IMR-90 (cell line): ENCODE measurements at regions not wholly inside any gene's neighbourhood (a gene's known extent, or its start where the extent isn't known, plus 50 kb on each side); places are given as distances from the start of the nearest gene placed in this dataset.

Experiments used
- ATAC-seq: fragments of 200-7000 bp; cut with Tn5 transposase; 2 replicates; pipeline ENCODE4 v1.9.1; 2020; ENCODE audit warnings: low read depth, mild to moderate bottlenecking, moderate library complexity
- BruUV-seq: library from RNA; stranded (reverse); fragments of 400-500 nt; replicated peaks from 2 replicates; lab custom pipeline; 2021; lab: Mats Ljungman, UMichigan
- CTCF ChIA-PET: fragments of 300-600 bp; formaldehyde crosslinking; extraction: SDS; loops from one replicate; lab custom pipeline; 2021; ENCODE audit warnings: antibody characterized with exemption; lab: Yijun Ruan, JAX
- POLR2A ChIA-PET: fragments of 300-600 bp; sonication (Branson Sonifier 250); formaldehyde crosslinking; loops from one replicate; lab custom pipeline; 2022; ENCODE audit warnings: antibody characterized with exemption; ENCODE audit not compliant: unreplicated experiment; lab: Charles Lee
- DNase-seq: peaks from one replicate; pipeline ENCODE4 v3.0.0; 2013
- H2AFZ ChIP-seq: replicated peaks from 2 replicates; pipeline ENCODE3; 2013; ENCODE audit warnings: low read length, mild to moderate bottlenecking; ENCODE audit not compliant: poor library complexity
- H2AK5ac ChIP-seq: 2 replicates; pipeline ENCODE4 v1.6.1; 2013; ENCODE audit warnings: low read depth, low read length, inconsistent platforms
- H2AK9ac ChIP-seq: replicated peaks from 2 replicates; pipeline ENCODE3; 2013; ENCODE audit warnings: mild to moderate bottlenecking, low read depth, low read length, moderate library complexity; ENCODE audit not compliant: poor library complexity
- H2BK120ac ChIP-seq: 2 replicates; pipeline ENCODE4 v1.6.1; 2013; ENCODE audit warnings: low read depth, low read length, inconsistent platforms
- H2BK15ac ChIP-seq: 3 replicates; pipeline ENCODE4 v1.6.1; 2013; ENCODE audit warnings: low read depth, low read length, inconsistent platforms
- H2BK20ac ChIP-seq: 2 replicates; pipeline ENCODE4 v1.6.1; 2013; ENCODE audit warnings: low read depth, mild to moderate bottlenecking, inconsistent platforms, low read length, moderate library complexity
- H2BK5ac ChIP-seq: 2 replicates; pipeline ENCODE4 v1.6.1; 2013; ENCODE audit warnings: mild to moderate bottlenecking, low read depth, low read length, inconsistent platforms; ENCODE audit not compliant: poor library complexity, severe bottlenecking
- H3K14ac ChIP-seq: replicated peaks from 2 replicates; pipeline ENCODE4 v1.6.1; 2013; ENCODE audit warnings: low read depth, low read length, inconsistent platforms
- H3K18ac ChIP-seq: 2 replicates; pipeline ENCODE4 v1.6.1; 2013; ENCODE audit warnings: low read depth, low read length, control low read depth
- H3K23ac ChIP-seq: 2 replicates; pipeline ENCODE4 v1.6.1; 2013; ENCODE audit warnings: low read depth, low read length, inconsistent platforms
- H3K27ac ChIP-seq: 2 replicates; pipeline ENCODE4 v1.5.1; 2013; ENCODE audit warnings: mild to moderate bottlenecking, control low read depth, low read length; ENCODE audit not compliant: insufficient read depth
- H3K27me3 ChIP-seq: 2 replicates; pipeline ENCODE4 v1.6.1; 2013; ENCODE audit warnings: low read length; ENCODE audit not compliant: control insufficient read depth, insufficient read depth
- H3K36me3 ChIP-seq: 2 replicates; pipeline ENCODE4 v1.6.1; 2013; ENCODE audit warnings: low read length, mixed read lengths; ENCODE audit not compliant: control insufficient read depth, insufficient read depth
- H3K4ac ChIP-seq: 2 replicates; pipeline ENCODE4 v1.6.1; 2013; ENCODE audit warnings: low read depth, low read length, inconsistent platforms
- H3K4me1 ChIP-seq: 2 replicates; pipeline ENCODE4 v1.6.1; 2013; ENCODE audit warnings: low read length, mixed read lengths; ENCODE audit not compliant: control insufficient read depth, insufficient read depth
- H3K4me2 ChIP-seq: 2 replicates; pipeline ENCODE4 v1.6.1; 2013; ENCODE audit warnings: low read depth, mild to moderate bottlenecking, control low read depth, low read length, moderate library complexity
- H3K4me3 ChIP-seq: 2 replicates; pipeline ENCODE4 v1.5.1; 2013; ENCODE audit warnings: low read depth, mild to moderate bottlenecking, control low read depth, low read length, moderate library complexity; ENCODE audit not compliant: insufficient read depth
- H3K56ac ChIP-seq: 2 replicates; pipeline ENCODE4 v1.6.1; 2013; ENCODE audit warnings: low read length, inconsistent platforms; ENCODE audit not compliant: insufficient read depth; ENCODE audit errors: extremely low read depth
- H3K79me1 ChIP-seq, 2 experiments: 2 replicates each; pipeline ENCODE4 v1.6.1; 2013; ENCODE audit warnings: low read length in 2 of 2, inconsistent platforms in 1 of 2, low read depth in 1 of 2
- H3K9ac ChIP-seq: 2 replicates; pipeline ENCODE4 v1.6.1; 2013; ENCODE audit warnings: low read depth, low read length, control low read depth
- H3K9me1 ChIP-seq: 2 replicates; pipeline ENCODE4 v1.6.1; 2013; ENCODE audit warnings: low read length, inconsistent platforms; ENCODE audit not compliant: insufficient read depth
- H3K9me3 ChIP-seq: 2 replicates; pipeline ENCODE4 v1.6.1; 2013; ENCODE audit warnings: low read length; ENCODE audit not compliant: control insufficient read depth, insufficient read depth
- H4K20me1 ChIP-seq: 2 replicates; pipeline ENCODE4 v1.6.1; 2013; ENCODE audit warnings: low read length, inconsistent platforms; ENCODE audit not compliant: insufficient read depth
- H4K5ac ChIP-seq: 2 replicates; pipeline ENCODE4 v1.6.1; 2013; ENCODE audit warnings: mild to moderate bottlenecking, low read depth, low read length, control low read depth
- H4K8ac ChIP-seq, 2 experiments: 2 replicates each; pipeline ENCODE4 v1.6.1; 2013; ENCODE audit warnings: low read depth in 2 of 2, low read length in 2 of 2, control low read depth in 1 of 2, inconsistent platforms in 1 of 2
- H4K91ac ChIP-seq: 2 replicates; pipeline ENCODE4 v1.6.1; 2013; ENCODE audit warnings: low read depth, low read length, inconsistent platforms; ENCODE audit not compliant: insufficient read depth
- BHLHE40 ChIP-seq: fragments of 150-350 bp; IDR thresholded peaks from 2 replicates; pipeline ENCODE4 v1.6.1; 2016; ENCODE audit warnings: mild to moderate bottlenecking, low read depth, low read length
- CEBPB ChIP-seq: IDR thresholded peaks from 2 replicates; pipeline ENCODE4 v1.6.1; 2012; ENCODE audit warnings: low read depth, low read length, improper control_type of control experiment
- FOS ChIP-seq: fragments of 150-350 bp; IDR thresholded peaks from 2 replicates; pipeline ENCODE4 v1.6.1; 2016; ENCODE audit warnings: low read depth, low read length
- MAFK ChIP-seq: IDR thresholded peaks from 2 replicates; pipeline ENCODE4 v1.6.1; 2012; ENCODE audit warnings: low read depth, low read length, improper control_type of control experiment
- MAZ ChIP-seq: IDR thresholded peaks from 2 replicates; pipeline ENCODE4 v1.6.1; 2012; ENCODE audit warnings: low read depth, mild to moderate bottlenecking, low read length, improper control_type of control experiment, moderate library complexity, borderline replicate concordance
- MXI1 ChIP-seq: IDR thresholded peaks from 2 replicates; pipeline ENCODE4 v1.6.1; 2012; ENCODE audit warnings: low read depth, mild to moderate bottlenecking, low read length, moderate library complexity, borderline replicate concordance
- NFE2L2 ChIP-seq: fragments of 150-350 bp; IDR thresholded peaks from 2 replicates; pipeline ENCODE4 v1.6.1; 2016; ENCODE audit warnings: low read depth, mild to moderate bottlenecking, low read length
- RAD21 ChIP-seq: IDR thresholded peaks from 2 replicates; pipeline ENCODE4 v1.6.1; 2012; ENCODE audit warnings: low read length, improper control_type of control experiment
- RCOR1 ChIP-seq: IDR thresholded peaks from 2 replicates; pipeline ENCODE4 v1.6.1; 2012; ENCODE audit warnings: mild to moderate bottlenecking, low read length, improper control_type of control experiment; ENCODE audit not compliant: insufficient replicate concordance
- WGBS, 2 experiments: methylation state at CpG; one replicate each; pipeline versions ENCODE4 v1.1.5 to v1.1.7; 2013; ENCODE audit warnings: missing lambda C conversion rate in 2 of 2; ENCODE audit not compliant: insufficient read length in 1 of 2; ENCODE audit errors: extremely low coverage in 2 of 2; 5-methylcytosine and 5-hydroxymethylcytosine counted together
- dilution Hi-C: fragments of 300-500 bp; cut with HindIII; formaldehyde crosslinking; loops from one replicate; pipeline ENCODE4 v1.14.3; 2018; ENCODE audit warnings: low sequenced_read_pairs; ENCODE audit not compliant: unreplicated experiment
- in situ Hi-C: fragments of 300-500 bp; cut with MboI; formaldehyde crosslinking; loops from 3 replicates; pipeline ENCODE4 v1.14.3; 2019; ENCODE audit warnings: low sequenced_read_pairs, inconsistent platforms, mixed read lengths
- intact Hi-C: fragments of 100-400 bp; cut with micrococcal nuclease; formaldehyde crosslinking; loops from 2 replicates; pipeline ENCODE4 v1.10.0; 2022
- TF ChIP-seq, protein P1 (sequence below): conservative IDR thresholded peaks from 2 replicates; pipeline ENCODE4 v1.5.1; 2012; ENCODE audit warnings: mild to moderate bottlenecking, low read depth, low read length, improper control_type of control experiment
- TF ChIP-seq, protein P2 (sequence below): fragments of 150-350 bp; IDR thresholded peaks from 2 replicates; pipeline ENCODE4 v1.6.1; 2017; ENCODE audit warnings: mild to moderate bottlenecking, antibody characterized with exemption, low read length, low read depth
- TF ChIP-seq, protein P3 (sequence below): fragments of 150-350 bp; IDR thresholded peaks from 2 replicates; pipeline ENCODE4 v1.6.1; 2016; ENCODE audit warnings: low read depth, mild to moderate bottlenecking, low read length, moderate library complexity, borderline replicate concordance

DNA sequence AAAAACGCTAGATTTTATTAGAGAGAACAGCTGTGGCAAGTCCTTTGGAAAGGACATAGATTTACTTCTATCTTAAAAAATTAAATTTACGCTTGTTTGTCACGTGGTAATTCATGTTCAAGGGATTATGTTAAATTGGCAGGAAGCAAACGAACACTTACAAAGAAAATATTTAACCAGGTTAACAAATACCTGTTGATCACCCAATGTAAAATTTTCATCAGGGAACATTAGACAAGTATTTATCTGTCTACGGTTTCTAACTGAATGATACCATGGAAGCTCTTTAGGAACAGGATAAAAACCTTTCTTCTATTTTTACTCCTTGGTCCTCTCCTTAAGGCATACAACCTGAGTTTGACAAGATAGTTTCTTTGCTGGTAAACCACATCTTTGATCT, 122.2 kb downstream of the NOC3L start:
- Histone ChIP-seq H3K4ac (no peak overlapping the region), H2BK20ac (no peak overlapping the region), H3K36me3 (no peaks in the 10 kb centered on the region), H3K23ac (no peak overlapping the region), H3K4me2 (no peak overlapping the region), H3K79me1 (no peaks in the 10 kb centered on the region), H2BK15ac (no peak overlapping the region), H3K9me3 (no peaks in the 10 kb centered on the region), H4K5ac (no peak overlapping the region), H3K27me3 (no peaks in the 10 kb centered on the region), H2AK9ac (no peak overlapping the region), H3K14ac (no peak overlapping the region), H4K8ac (no peak overlapping the region), H2AFZ (no peak overlapping the region), H3K4me3 (no peak overlapping the region), H3K56ac (no peak overlapping the region), H2BK5ac (no peak overlapping the region), H4K20me1 (no peaks in the 10 kb centered on the region), H3K9ac (no peak overlapping the region), H3K9me1 (no peaks in the 10 kb centered on the region), H2BK120ac (no peak overlapping the region), H3K4me1 (no peaks in the 10 kb centered on the region), H2AK5ac (no peak overlapping the region), H3K18ac (no peak overlapping the region), H4K91ac (no peak overlapping the region), H3K27ac (no peak overlapping the region)
- dilution Hi-C loops = no loop called here
- ATAC-seq (no peak), DNase-seq (no peak)
- ChIA-PET CTCF (interaction anchor here (1.4 kb wide), 1 partner anchor 16 kb away, joined by 5 read pairs; no protein-coding TSS in a partner anchor), POLR2A (no interaction called here)
- no CpG with 5 or more reads among the region's 5 CpGs for WGBS, 2 experiments
- TF ChIP-seq BHLHE40 (no peak), MAZ (no peak), FOS (no peak), RAD21 (no peak), MAFK (no peak), RCOR1 (no peak), NFE2L2 (no peak), CEBPB (no peak), MXI1 (no peak)
- TF ChIP-seq, protein P1, sequence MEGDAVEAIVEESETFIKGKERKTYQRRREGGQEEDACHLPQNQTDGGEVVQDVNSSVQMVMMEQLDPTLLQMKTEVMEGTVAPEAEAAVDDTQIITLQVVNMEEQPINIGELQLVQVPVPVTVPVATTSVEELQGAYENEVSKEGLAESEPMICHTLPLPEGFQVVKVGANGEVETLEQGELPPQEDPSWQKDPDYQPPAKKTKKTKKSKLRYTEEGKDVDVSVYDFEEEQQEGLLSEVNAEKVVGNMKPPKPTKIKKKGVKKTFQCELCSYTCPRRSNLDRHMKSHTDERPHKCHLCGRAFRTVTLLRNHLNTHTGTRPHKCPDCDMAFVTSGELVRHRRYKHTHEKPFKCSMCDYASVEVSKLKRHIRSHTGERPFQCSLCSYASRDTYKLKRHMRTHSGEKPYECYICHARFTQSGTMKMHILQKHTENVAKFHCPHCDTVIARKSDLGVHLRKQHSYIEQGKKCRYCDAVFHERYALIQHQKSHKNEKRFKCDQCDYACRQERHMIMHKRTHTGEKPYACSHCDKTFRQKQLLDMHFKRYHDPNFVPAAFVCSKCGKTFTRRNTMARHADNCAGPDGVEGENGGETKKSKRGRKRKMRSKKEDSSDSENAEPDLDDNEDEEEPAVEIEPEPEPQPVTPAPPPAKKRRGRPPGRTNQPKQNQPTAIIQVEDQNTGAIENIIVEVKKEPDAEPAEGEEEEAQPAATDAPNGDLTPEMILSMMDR = no peak
- TF ChIP-seq, protein P2, sequence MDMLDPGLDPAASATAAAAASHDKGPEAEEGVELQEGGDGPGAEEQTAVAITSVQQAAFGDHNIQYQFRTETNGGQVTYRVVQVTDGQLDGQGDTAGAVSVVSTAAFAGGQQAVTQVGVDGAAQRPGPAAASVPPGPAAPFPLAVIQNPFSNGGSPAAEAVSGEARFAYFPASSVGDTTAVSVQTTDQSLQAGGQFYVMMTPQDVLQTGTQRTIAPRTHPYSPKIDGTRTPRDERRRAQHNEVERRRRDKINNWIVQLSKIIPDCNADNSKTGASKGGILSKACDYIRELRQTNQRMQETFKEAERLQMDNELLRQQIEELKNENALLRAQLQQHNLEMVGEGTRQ = no peak
- TF ChIP-seq, protein P3, sequence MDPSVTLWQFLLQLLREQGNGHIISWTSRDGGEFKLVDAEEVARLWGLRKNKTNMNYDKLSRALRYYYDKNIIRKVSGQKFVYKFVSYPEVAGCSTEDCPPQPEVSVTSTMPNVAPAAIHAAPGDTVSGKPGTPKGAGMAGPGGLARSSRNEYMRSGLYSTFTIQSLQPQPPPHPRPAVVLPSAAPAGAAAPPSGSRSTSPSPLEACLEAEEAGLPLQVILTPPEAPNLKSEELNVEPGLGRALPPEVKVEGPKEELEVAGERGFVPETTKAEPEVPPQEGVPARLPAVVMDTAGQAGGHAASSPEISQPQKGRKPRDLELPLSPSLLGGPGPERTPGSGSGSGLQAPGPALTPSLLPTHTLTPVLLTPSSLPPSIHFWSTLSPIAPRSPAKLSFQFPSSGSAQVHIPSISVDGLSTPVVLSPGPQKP = no peak
- BruUV-seq = no TSS peak
- in situ Hi-C loops = no loop called here
- intact Hi-C loops = no loop called here
